ENCODE measurements at regions not wholly inside any gene's neighbourhood (a gene's known extent, or its start where the extent isn't known, plus 50 kb on each side); places are given as distances from the start of the nearest gene placed in this dataset.

DNA sequence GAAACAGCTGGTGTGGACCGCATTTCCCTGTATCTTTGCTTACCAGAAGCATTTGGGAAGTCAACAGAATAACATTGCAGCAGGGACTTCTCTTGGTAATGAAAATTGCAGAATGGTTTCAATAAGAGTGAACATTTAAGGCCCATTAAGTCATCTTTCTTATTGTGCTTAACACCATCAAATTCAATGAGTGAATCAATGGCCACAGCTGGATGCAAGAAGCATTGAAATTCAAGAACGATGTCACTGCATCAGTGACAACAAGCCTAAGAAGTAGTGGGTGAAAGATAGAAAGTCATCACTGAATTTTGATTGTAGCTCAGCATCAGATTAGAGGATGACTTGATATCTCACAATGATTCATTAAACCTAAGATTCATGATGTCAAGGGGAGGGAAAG is 93.9 kb upstream of the GPM6A start:
- no peak overlapping the region for H3K4me3 ChIP-seq (replicated peaks in 1 of 3; ENCODE audit: low read depth in 2 of 3, low read length in 3 of 3)
- DNase-seq, result no peak
- no peak overlapping the region for H2AFZ ChIP-seq (ENCODE audit: insufficient read depth, low read depth, low read length, poor library complexity, severe bottlenecking)
- H3K36me3 Mint-ChIP-seq, result no peaks in the 10 kb centered on the region
- intact Hi-C loops (cut with micrococcal nuclease), result no loop called here
- TF ChIP-seq, protein P1, sequence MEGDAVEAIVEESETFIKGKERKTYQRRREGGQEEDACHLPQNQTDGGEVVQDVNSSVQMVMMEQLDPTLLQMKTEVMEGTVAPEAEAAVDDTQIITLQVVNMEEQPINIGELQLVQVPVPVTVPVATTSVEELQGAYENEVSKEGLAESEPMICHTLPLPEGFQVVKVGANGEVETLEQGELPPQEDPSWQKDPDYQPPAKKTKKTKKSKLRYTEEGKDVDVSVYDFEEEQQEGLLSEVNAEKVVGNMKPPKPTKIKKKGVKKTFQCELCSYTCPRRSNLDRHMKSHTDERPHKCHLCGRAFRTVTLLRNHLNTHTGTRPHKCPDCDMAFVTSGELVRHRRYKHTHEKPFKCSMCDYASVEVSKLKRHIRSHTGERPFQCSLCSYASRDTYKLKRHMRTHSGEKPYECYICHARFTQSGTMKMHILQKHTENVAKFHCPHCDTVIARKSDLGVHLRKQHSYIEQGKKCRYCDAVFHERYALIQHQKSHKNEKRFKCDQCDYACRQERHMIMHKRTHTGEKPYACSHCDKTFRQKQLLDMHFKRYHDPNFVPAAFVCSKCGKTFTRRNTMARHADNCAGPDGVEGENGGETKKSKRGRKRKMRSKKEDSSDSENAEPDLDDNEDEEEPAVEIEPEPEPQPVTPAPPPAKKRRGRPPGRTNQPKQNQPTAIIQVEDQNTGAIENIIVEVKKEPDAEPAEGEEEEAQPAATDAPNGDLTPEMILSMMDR (IDR thresholded peaks at IDR 0.05), result no peak
- peaks cover 0 to 3% (median 2%) of the 10 kb centered on the region in 3 donors for H3K27me3 Mint-ChIP-seq (ENCODE audit: low read depth in 3 of 3)
- H3K9ac ChIP-seq (ENCODE audit: insufficient read depth, low read length, poor library complexity, severe bottlenecking), result no peak overlapping the region
- H3K4me3 Mint-ChIP-seq, result no peak overlapping the region
- no peaks in the 10 kb centered on the region for H3K79me2 ChIP-seq (ENCODE audit: insufficient read depth, low read length)
- no peak overlapping the region for H3K4me2 ChIP-seq (replicated peaks; ENCODE audit: extremely low read depth, low read length, poor library complexity, severe bottlenecking)
- H3K36me3 ChIP-seq (replicated peaks in 1 of 2; ENCODE audit: control insufficient read depth in 1 of 2, insufficient read depth in 2 of 2, low read length in 2 of 2), result no peaks in the 10 kb centered on the region
- no peaks in the 10 kb centered on the region for H3K9me3 ChIP-seq (replicated peaks in 1 of 2; ENCODE audit: control insufficient read depth in 1 of 2, insufficient read depth in 1 of 2, low read length in 2 of 2)
- no CpG with 5 or more reads among the region's 2 CpGs for WGBS (ENCODE audit: insufficient coverage)
- H3K9me3 Mint-ChIP-seq, result no peaks in the 10 kb centered on the region
- no peaks in the 10 kb centered on the region for H3K4me1 Mint-ChIP-seq
- no peaks in the 10 kb centered on the region for H3K27me3 ChIP-seq (ENCODE audit: control insufficient read depth in 2 of 2, insufficient read depth in 2 of 2, low read length in 2 of 2)
- peak overlapping the region in 1 of 7 donors; percentile 19 for H3K27ac Mint-ChIP-seq
- no peaks in the 10 kb centered on the region for H4K20me1 ChIP-seq (ENCODE audit: insufficient read depth, low read length)
- H3K27ac ChIP-seq (ENCODE audit: low read depth in 1 of 2, low read length in 2 of 2), result no peak overlapping the region
- H3K4me1 ChIP-seq (ENCODE audit: control insufficient read depth in 1 of 2, insufficient read depth in 2 of 2, low read length in 2 of 2), result no peaks in the 10 kb centered on the region

DNA sequence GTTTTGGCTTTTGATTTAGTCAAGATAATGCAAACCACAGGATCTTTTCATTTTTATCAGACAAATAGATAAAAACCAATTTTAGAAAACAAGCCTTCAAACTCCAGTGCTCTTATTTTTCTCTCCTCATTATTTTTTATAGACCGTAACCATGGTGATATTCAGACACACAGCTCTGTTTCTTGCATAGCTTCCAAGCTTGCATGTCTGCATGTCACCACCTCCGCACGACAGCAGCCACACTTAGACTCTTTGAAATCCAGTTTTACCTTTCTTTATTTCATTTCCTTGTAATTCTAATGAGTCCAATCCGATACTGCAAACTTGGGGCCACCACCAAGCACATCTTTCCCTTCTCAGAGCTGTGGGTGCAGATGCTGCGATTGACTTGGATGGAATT is 94.3 kb upstream of the GPM6A start:
- H2AFZ ChIP-seq (ENCODE audit: insufficient read depth, low read depth, low read length, poor library complexity, severe bottlenecking), result no peak overlapping the region
- TF ChIP-seq, protein P1 (IDR thresholded peaks at IDR 0.05), result no peak
- 98% methylated on average over 5 of the region's 5 CpGs for WGBS (ENCODE audit: insufficient coverage)

More for the DNA sequence above, 94.3 kb upstream of the GPM6A start:
- H3K27me3 ChIP-seq (ENCODE audit: control insufficient read depth in 2 of 2, insufficient read depth in 2 of 2, low read length in 2 of 2), result no peaks in the 10 kb centered on the region
- H3K4me1 ChIP-seq (ENCODE audit: control insufficient read depth in 1 of 2, insufficient read depth in 2 of 2, low read length in 2 of 2), result no peaks in the 10 kb centered on the region
- H4K20me1 ChIP-seq (ENCODE audit: insufficient read depth, low read length), result no peaks in the 10 kb centered on the region
- no peak for DNase-seq
- Mint-ChIP-seq H3K4me1 (no peaks in the 10 kb centered on the region), H3K9me3 (no peaks in the 10 kb centered on the region), H3K36me3 (no peaks in the 10 kb centered on the region), H3K27ac (no peak overlapping the region), H3K4me3 (no peak overlapping the region), H3K27me3 (ENCODE audit: low read depth in 3 of 3) (peaks cover 0 to 3% (median 2%) of the 10 kb centered on the region in 3 donors)
- H3K9ac ChIP-seq (ENCODE audit: insufficient read depth, low read length, poor library complexity, severe bottlenecking), result no peak overlapping the region
- intact Hi-C loops (cut with micrococcal nuclease), result no loop called here
- no peak overlapping the region for H3K4me2 ChIP-seq (replicated peaks; ENCODE audit: extremely low read depth, low read length, poor library complexity, severe bottlenecking)
- no peaks in the 10 kb centered on the region for H3K9me3 ChIP-seq (replicated peaks in 1 of 2; ENCODE audit: control insufficient read depth in 1 of 2, insufficient read depth in 1 of 2, low read length in 2 of 2)
- H3K4me3 ChIP-seq (replicated peaks in 1 of 3; ENCODE audit: low read depth in 2 of 3, low read length in 3 of 3), result no peak overlapping the region
- H3K27ac ChIP-seq (ENCODE audit: low read depth in 1 of 2, low read length in 2 of 2), result no peak overlapping the region
- no peaks in the 10 kb centered on the region for H3K79me2 ChIP-seq (ENCODE audit: insufficient read depth, low read length)
- no peaks in the 10 kb centered on the region for H3K36me3 ChIP-seq (replicated peaks in 1 of 2; ENCODE audit: control insufficient read depth in 1 of 2, insufficient read depth in 2 of 2, low read length in 2 of 2)

Measured in CD14-positive monocyte (primary cell).